Endodermal cell (in vitro differentiated cells): ENCODE measurements at regions not wholly inside any gene's neighbourhood (a gene's known extent, or its start where the extent isn't known, plus 50 kb on each side); places are given as distances from the start of the nearest gene placed in this dataset.

Experiments used
- DNase-seq: peaks from one replicate; pipeline ENCODE4 v3.0.0-alpha.2; 2017
- H3K27ac ChIP-seq: 2 replicates; pipeline ENCODE4 v1.5.1; 2013; ENCODE audit warnings: mild to moderate bottlenecking, low read depth, low read length, moderate library complexity
- H3K27me3 ChIP-seq: 2 replicates; pipeline ENCODE4 v1.6.1; 2013; ENCODE audit warnings: mild to moderate bottlenecking, low read length, moderate library complexity; ENCODE audit not compliant: insufficient read depth, control insufficient read depth, poor library complexity, severe bottlenecking
- H3K36me3 ChIP-seq: 2 replicates; pipeline ENCODE4 v1.7.0; 2013; ENCODE audit warnings: mild to moderate bottlenecking, low read length, moderate library complexity; ENCODE audit not compliant: control insufficient read depth, insufficient read depth
- H3K4me1 ChIP-seq: one replicate; pipeline ENCODE4 v1.7.0; 2013; ENCODE audit warnings: low read length; ENCODE audit not compliant: control insufficient read depth, insufficient read depth
- H3K4me3 ChIP-seq: 2 replicates; pipeline ENCODE4 v1.5.1; 2013; ENCODE audit warnings: mild to moderate bottlenecking, low read length, moderate library complexity
- H3K9ac ChIP-seq: 2 replicates; pipeline ENCODE4 v1.6.1; 2013; ENCODE audit warnings: mild to moderate bottlenecking, low read length, moderate library complexity; ENCODE audit not compliant: poor library complexity, severe bottlenecking; ENCODE audit errors: extremely low read depth
- H3K9me3 ChIP-seq: 2 replicates; pipeline ENCODE4 v1.6.1; 2013; ENCODE audit warnings: mild to moderate bottlenecking, low read length, moderate library complexity; ENCODE audit not compliant: control insufficient read depth
- H3K27ac Mint-ChIP-seq: 2 replicates; pipeline ENCODE4 v1.8.0; 2020; ENCODE audit warnings: mixed read lengths
- H3K27me3 Mint-ChIP-seq: 2 replicates; pipeline ENCODE4 v1.8.0; 2021; ENCODE audit warnings: mild to moderate bottlenecking, mixed read lengths; ENCODE audit not compliant: insufficient read depth
- H3K36me3 Mint-ChIP-seq: 2 replicates; pipeline ENCODE4 v1.8.0; 2020; ENCODE audit warnings: low read depth, mixed read lengths
- H3K4me1 Mint-ChIP-seq: 2 replicates; pipeline ENCODE4 v1.8.0; 2020; ENCODE audit warnings: mixed read lengths
- H3K4me3 Mint-ChIP-seq: 2 replicates; pipeline ENCODE4 v1.8.0; 2020; ENCODE audit warnings: mild to moderate bottlenecking, moderate library complexity, mixed read lengths
- H3K9me3 Mint-ChIP-seq: 2 replicates; pipeline ENCODE4 v1.8.0; 2020; ENCODE audit warnings: mild to moderate bottlenecking, mixed read lengths
- CTCF ChIP-seq: fragments of 200-600 bp; sonication (generic); conservative IDR thresholded peaks from 2 replicates; pipeline ENCODE4 v1.5.0; 2021; ENCODE audit warnings: antibody characterized with exemption, mild to moderate bottlenecking
- WGBS, 2 experiments: methylation state at CpG; one replicate each; pipeline versions ENCODE4 v1.1.5 to v1.1.7; 2013; ENCODE audit warnings: missing lambda C conversion rate in 2 of 2, mixed read lengths in 1 of 2; ENCODE audit not compliant: insufficient coverage in 1 of 2, insufficient read length in 1 of 2; 5-methylcytosine and 5-hydroxymethylcytosine counted together

DNA sequence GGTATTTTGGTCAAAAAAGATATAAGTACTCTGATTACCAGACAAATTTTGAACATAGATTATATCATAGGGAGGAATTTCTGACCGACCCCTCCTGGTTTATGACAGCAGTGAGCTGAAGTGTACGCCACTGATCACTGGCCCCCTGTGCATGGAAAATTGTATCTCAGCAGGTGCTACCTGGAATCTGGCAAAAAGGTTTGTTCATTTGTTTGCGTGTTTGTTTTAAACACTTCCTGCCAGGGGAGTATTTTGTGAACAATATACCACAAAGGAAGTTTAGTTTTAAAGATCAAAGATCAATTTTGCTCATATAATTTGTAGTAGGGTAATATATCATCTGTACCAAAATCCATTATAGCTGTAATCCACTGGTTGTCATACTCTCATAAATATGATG lies 219.7 kb upstream of the TENM3 start:
- Mint-ChIP-seq H3K27me3 (no peaks in the 10 kb centered on the region), H3K4me3 (no peak overlapping the region), H3K4me1 (peaks cover 7% of the 10 kb centered on the region), H3K9me3 (peaks cover 15% of the 10 kb centered on the region), H3K36me3 (no peaks in the 10 kb centered on the region), H3K27ac (no peak overlapping the region)
- DNase-seq, result no peak
- no peak for TF ChIP-seq CTCF
- 65 to 67% methylated on average over 3 of the region's 3 CpGs for WGBS, 2 experiments
- Histone ChIP-seq H3K9ac (no peak overlapping the region), H3K9me3 (peaks cover 10% of the 10 kb centered on the region), H3K27me3 (no peaks in the 10 kb centered on the region), H3K4me1 (no peaks in the 10 kb centered on the region), H3K4me3 (no peak overlapping the region), H3K36me3 (no peaks in the 10 kb centered on the region), H3K27ac (no peak overlapping the region)

DNA sequence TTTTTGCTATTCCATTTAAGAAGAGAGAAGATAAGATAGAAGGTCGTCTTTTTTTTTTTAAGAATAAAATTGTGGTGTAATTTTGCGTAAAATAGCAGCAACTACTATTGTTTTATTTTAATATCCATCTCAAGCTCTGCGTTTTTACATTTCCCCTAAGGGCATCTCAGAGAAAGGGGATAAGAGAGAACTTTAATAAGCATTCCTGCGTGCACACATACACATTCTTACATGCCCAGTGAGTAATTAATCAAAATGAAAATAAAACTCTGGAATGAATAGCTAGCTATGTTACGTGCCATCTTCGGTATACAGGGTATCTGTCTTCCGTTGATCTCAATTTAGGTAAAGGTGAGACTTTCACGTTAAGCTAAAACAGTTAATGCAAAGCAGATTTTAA lies 200.3 kb upstream of the TENM3 start:
- no peaks in the 10 kb centered on the region for H3K27me3 Mint-ChIP-seq

DNA sequence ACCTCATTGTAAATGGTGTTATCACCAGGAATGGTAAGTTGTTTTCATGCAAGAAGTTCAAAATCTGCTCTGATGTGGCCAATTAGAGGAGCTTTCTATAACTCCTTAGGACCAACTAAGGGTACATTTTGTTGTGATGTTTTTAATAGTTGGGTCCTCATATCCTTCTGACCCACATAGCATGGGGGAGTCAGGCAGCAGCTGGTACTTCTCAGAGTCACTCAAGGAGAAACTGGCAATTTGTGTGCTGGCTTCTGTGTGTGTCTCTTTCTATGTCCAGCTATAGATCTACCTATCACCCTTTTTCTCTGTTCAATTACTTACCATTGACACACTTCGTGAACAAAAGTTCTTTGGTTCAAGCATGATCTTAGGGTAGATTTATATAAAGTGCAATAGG lies 194.3 kb upstream of the TENM3 start:
- no peak for TF ChIP-seq CTCF
- H3K9ac ChIP-seq, result no peak overlapping the region
- H3K27me3 ChIP-seq, result no peaks in the 10 kb centered on the region
- Mint-ChIP-seq H3K27ac (no peak overlapping the region), H3K4me3 (no peak overlapping the region), H3K27me3 (no peaks in the 10 kb centered on the region), H3K4me1 (no peaks in the 10 kb centered on the region), H3K36me3 (no peaks in the 10 kb centered on the region), H3K9me3 (no peaks in the 10 kb centered on the region)
- no peak overlapping the region for H3K4me3 ChIP-seq
- DNase-seq, result no peak
- no peaks in the 10 kb centered on the region for H3K4me1 ChIP-seq
- H3K9me3 ChIP-seq, result no peaks in the 10 kb centered on the region
- 100% methylated on average over 1 of the region's 1 CpG; no CpG with 5 or more reads in 1 of the 2 experiments for WGBS, 2 experiments
- H3K36me3 ChIP-seq, result no peaks in the 10 kb centered on the region
- no peak overlapping the region for H3K27ac ChIP-seq

More for the DNA sequence above, 200.3 kb upstream of the TENM3 start:
- WGBS, 2 experiments, result 95 to 100% methylated on average over 2 to 7 of the region's 8 CpGs
- Mint-ChIP-seq H3K9me3 (no peaks in the 10 kb centered on the region), H3K36me3 (no peaks in the 10 kb centered on the region), H3K4me3 (no peak overlapping the region), H3K27ac (no peak overlapping the region), H3K4me1 (no peaks in the 10 kb centered on the region)
- no peak overlapping the region for H3K27ac ChIP-seq
- H3K4me3 ChIP-seq, result no peak overlapping the region
- no peaks in the 10 kb centered on the region for H3K4me1 ChIP-seq
- no peaks in the 10 kb centered on the region for H3K27me3 ChIP-seq
- TF ChIP-seq CTCF, result no peak
- DNase-seq, result no peak
- H3K9me3 ChIP-seq, result no peaks in the 10 kb centered on the region
- no peak overlapping the region for H3K9ac ChIP-seq
- H3K36me3 ChIP-seq, result no peaks in the 10 kb centered on the region
